ENCODE measurements at regions not wholly inside any gene's neighbourhood (a gene's known extent, or its start where the extent isn't known, plus 50 kb on each side); places are given as distances from the start of the nearest gene placed in this dataset.

DNA sequence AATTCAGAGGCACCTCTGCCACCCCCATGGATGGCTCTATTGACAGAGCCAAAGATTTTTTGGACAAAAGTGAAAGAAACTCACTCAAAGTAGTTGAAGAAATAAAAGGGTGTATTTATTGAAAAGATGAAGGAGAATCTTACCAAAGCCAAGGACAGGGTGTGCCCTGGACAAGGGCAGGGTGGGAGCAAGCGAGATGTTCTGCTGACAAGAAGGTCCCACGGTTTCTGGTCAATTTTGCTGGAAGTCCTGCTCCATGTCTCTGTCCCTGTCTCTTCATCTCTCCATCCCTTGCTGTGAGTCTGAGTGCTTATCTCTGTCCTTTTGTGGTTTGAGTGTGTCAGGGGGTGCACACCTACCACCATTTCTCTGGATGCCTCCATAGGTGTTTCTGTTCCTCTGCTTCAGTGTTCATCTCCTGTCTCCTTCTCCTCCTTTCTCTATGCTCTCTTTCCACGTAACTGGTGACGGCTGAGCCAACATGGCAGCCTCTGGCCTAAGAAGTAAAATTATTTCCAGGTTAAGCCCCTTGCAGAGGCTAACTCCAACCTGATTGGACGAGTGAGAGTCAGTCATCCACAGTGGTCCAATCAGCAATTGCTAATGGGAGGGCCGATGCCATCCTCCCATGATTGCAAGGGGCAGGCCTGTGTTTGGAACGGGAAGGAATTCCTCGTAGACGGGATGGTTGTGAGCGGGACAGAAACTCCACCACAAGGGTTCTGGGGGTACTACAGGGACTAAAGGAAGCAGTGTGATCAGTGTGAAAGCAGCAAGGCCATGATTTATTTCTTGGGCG lies 502.1 kb upstream of the CDH4 start:
- TF ChIP-seq RFX5 (IDR thresholded peaks at IDR 0.05) (no peak), NR3C1 (IDR thresholded peaks at IDR 0.05) (no peak), ZNF302 (CRISPR knock-in tag; IDR thresholded peaks at IDR 0.05) (no peak), NPAS2 (CRISPR knock-in tag; IDR thresholded peaks at IDR 0.05; ENCODE audit: borderline replicate concordance) (no peak), HOXB13 (CRISPR knock-in tag; IDR thresholded peaks at IDR 0.05; ENCODE audit: low read depth) (no peak)
- TF ChIP-seq, protein P1, sequence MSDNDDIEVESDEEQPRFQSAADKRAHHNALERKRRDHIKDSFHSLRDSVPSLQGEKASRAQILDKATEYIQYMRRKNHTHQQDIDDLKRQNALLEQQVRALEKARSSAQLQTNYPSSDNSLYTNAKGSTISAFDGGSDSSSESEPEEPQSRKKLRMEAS (IDR thresholded peaks at IDR 0.05), result no peak
- TF ChIP-seq, protein P2, sequence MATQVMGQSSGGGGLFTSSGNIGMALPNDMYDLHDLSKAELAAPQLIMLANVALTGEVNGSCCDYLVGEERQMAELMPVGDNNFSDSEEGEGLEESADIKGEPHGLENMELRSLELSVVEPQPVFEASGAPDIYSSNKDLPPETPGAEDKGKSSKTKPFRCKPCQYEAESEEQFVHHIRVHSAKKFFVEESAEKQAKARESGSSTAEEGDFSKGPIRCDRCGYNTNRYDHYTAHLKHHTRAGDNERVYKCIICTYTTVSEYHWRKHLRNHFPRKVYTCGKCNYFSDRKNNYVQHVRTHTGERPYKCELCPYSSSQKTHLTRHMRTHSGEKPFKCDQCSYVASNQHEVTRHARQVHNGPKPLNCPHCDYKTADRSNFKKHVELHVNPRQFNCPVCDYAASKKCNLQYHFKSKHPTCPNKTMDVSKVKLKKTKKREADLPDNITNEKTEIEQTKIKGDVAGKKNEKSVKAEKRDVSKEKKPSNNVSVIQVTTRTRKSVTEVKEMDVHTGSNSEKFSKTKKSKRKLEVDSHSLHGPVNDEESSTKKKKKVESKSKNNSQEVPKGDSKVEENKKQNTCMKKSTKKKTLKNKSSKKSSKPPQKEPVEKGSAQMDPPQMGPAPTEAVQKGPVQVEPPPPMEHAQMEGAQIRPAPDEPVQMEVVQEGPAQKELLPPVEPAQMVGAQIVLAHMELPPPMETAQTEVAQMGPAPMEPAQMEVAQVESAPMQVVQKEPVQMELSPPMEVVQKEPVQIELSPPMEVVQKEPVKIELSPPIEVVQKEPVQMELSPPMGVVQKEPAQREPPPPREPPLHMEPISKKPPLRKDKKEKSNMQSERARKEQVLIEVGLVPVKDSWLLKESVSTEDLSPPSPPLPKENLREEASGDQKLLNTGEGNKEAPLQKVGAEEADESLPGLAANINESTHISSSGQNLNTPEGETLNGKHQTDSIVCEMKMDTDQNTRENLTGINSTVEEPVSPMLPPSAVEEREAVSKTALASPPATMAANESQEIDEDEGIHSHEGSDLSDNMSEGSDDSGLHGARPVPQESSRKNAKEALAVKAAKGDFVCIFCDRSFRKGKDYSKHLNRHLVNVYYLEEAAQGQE (IDR thresholded peaks at IDR 0.05), result no peak
- TF ChIP-seq, protein P3, sequence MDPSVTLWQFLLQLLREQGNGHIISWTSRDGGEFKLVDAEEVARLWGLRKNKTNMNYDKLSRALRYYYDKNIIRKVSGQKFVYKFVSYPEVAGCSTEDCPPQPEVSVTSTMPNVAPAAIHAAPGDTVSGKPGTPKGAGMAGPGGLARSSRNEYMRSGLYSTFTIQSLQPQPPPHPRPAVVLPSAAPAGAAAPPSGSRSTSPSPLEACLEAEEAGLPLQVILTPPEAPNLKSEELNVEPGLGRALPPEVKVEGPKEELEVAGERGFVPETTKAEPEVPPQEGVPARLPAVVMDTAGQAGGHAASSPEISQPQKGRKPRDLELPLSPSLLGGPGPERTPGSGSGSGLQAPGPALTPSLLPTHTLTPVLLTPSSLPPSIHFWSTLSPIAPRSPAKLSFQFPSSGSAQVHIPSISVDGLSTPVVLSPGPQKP (IDR thresholded peaks at IDR 0.05; ENCODE audit: low read depth, low read length), result no peak
- 28% methylated on average over 11 of the region's 11 CpGs for WGBS (ENCODE audit: missing lambda C conversion rate)
- Histone ChIP-seq H3K4me1 (no peaks in the 10 kb centered on the region), H3K27ac (no peak overlapping the region), H3K4me3 (no peak overlapping the region), H3K9me3 (no peaks in the 10 kb centered on the region), H3K4me2 (no peak overlapping the region)
- ChIA-PET POLR2A (no interaction called here), CTCF (no interaction called here)
- ATAC-seq (peak in 1 of 2 experiments; percentile 45; a peak in 3 of 6 replicates), FAIRE-seq (no peak), DNase-seq (ENCODE audit: low read depth in 1 of 2, low spot score in 1 of 2) (peak in 1 of 2 experiments; percentile 31)

DNA sequence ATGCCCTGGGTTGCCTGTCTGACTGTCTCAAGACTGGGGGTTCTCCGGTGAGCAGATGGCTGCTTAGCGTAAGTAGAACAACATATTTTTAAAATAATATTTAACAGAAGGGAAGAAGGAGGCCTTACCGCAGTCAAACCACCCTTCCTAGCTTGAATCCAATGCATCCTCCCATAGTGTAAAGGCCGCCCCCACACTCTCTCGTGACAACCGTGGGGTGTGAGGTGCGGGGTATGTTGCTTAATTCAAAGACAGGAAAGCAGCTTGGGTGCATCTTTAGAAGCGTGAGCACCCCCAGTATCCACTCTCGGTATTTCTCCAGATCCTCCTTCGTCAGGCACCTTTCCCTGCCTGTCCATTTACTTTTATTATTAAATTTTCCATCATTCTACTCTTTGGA lies 501.2 kb upstream of the CDH4 start:
- Histone ChIP-seq H3K27ac (no peak overlapping the region), H3K4me1 (no peaks in the 10 kb centered on the region), H3K9me3 (no peaks in the 10 kb centered on the region), H3K4me3 (no peak overlapping the region), H3K4me2 (no peak overlapping the region)
- TF ChIP-seq BHLHE40 (IDR thresholded peaks at IDR 0.05; ENCODE audit: low read depth, low read length) (no peak), ZSCAN20 (CRISPR knock-in tag; IDR thresholded peaks at IDR 0.05) (no peak), POLR2AphosphoS2 (conservative IDR thresholded peaks at IDR 0.05; ENCODE audit: low read length) (no peak)
- TF ChIP-seq, protein P3 (IDR thresholded peaks at IDR 0.05; ENCODE audit: low read depth, low read length), result no peak
- ChIA-PET POLR2A (no interaction called here), CTCF (interaction anchor here (1.7 kb wide), 1 partner anchor 484 kb away, joined by 3 read pairs; no protein-coding TSS in a partner anchor)
- FAIRE-seq (no peak), ATAC-seq (no peak), DNase-seq (ENCODE audit: low read depth in 1 of 2, low spot score in 1 of 2) (no peak)
- WGBS (ENCODE audit: missing lambda C conversion rate), result 37% methylated on average over 10 of the region's 10 CpGs

DNA sequence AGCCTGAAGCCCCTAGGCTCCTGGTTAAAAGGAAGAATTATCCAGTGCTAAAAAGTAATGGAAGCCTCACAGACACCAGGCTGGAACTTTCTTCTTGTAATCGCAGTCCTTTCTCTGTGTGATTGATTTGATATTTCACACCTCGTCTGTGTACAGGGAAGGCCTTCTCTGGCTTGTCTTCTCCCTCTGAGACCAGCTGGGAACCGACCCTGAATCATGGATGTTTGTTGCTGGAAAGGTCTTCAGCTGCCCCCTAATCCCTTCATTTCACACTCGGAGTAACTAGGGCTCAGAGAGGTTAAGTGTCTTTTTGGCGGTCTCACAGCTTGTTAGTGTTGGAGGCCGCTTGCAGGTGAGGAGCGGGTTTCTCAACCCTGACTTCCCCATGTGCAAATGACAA lies 500.2 kb upstream of the CDH4 start:
- Histone ChIP-seq H3K4me2 (no peak overlapping the region), H3K4me1 (no peaks in the 10 kb centered on the region), H3K27ac (no peak overlapping the region), H3K4me3 (no peak overlapping the region), H3K9me3 (no peaks in the 10 kb centered on the region)
- ChIA-PET CTCF (interaction anchor here (1.1 to 1.7 kb wide), 2 partner anchors 57 to 483 kb away, joined by 3 read pairs; no protein-coding TSS in a partner anchor), POLR2A (no interaction called here)
- FAIRE-seq (no peak), DNase-seq (ENCODE audit: low read depth in 1 of 2, low spot score in 1 of 2) (no peak), ATAC-seq (no peak)
- 37% methylated on average over 7 of the region's 7 CpGs for WGBS (ENCODE audit: missing lambda C conversion rate)
- no peak for TF ChIP-seq MAZ (IDR thresholded peaks at IDR 0.05; ENCODE audit: borderline replicate concordance, low read depth, low read length)
- no peak for TF ChIP-seq JUNB (IDR thresholded peaks at IDR 0.05)
- TF ChIP-seq, protein P1 (IDR thresholded peaks at IDR 0.05), result no peak
- TF ChIP-seq KDM1A (IDR thresholded peaks at IDR 0.05; ENCODE audit: low read depth), result no peak
- no peak for TF ChIP-seq CEBPB (IDR thresholded peaks at IDR 0.05)
- TF ChIP-seq TP53 (CRISPR knock-in tag; IDR thresholded peaks at IDR 0.05), result no peak
- TF ChIP-seq RAD21 (conservative IDR thresholded peaks at IDR 0.05 in 1 of 2, IDR thresholded peaks at IDR 0.05 in 1 of 2), result no peak
- no peak for TF ChIP-seq RFX5 (IDR thresholded peaks at IDR 0.05)
- TF ChIP-seq GATA3 (IDR thresholded peaks at IDR 0.05; ENCODE audit: borderline replicate concordance), result no peak
